ENCODE measurements at regions not wholly inside any gene's neighbourhood (a gene's known extent, or its start where the extent isn't known, plus 50 kb on each side); places are given as distances from the start of the nearest gene placed in this dataset.

DNA sequence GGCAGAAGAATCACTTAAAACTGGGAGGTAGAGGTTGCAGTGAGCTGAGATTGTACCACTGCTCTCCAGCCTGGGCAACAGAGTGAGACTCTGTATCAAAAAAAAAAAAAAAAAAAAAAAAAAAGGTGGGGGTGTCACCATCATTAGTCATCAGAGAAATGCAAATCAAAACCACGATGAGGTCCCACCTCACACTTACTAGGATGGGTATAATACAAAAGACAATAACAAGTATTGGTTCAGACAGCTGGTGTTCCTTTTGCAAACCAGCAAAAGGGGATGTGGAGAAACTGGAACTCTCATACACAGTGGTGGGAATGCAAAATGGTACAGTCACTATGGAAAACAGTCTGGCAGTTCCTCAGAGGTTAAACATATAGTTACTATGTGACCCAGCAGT lies 78.7 kb upstream of the TSC22D2 start:
- no peak for TF ChIP-seq CTCF (conservative IDR thresholded peaks at IDR 0.05; ENCODE audit: low read depth, low read length)
- no peak for TF ChIP-seq NFE2L2 (IDR thresholded peaks at IDR 0.05; ENCODE audit: low read depth, low read length)
- TF ChIP-seq, protein P1, sequence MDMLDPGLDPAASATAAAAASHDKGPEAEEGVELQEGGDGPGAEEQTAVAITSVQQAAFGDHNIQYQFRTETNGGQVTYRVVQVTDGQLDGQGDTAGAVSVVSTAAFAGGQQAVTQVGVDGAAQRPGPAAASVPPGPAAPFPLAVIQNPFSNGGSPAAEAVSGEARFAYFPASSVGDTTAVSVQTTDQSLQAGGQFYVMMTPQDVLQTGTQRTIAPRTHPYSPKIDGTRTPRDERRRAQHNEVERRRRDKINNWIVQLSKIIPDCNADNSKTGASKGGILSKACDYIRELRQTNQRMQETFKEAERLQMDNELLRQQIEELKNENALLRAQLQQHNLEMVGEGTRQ (IDR thresholded peaks at IDR 0.05; ENCODE audit: low read depth, low read length) = no peak
- TF ChIP-seq CEBPB (IDR thresholded peaks at IDR 0.05; ENCODE audit: low read depth, low read length) = no peak
- no peak for TF ChIP-seq RAD21 (IDR thresholded peaks at IDR 0.05; ENCODE audit: low read length)
- TF ChIP-seq POLR2A (IDR thresholded peaks at IDR 0.05; ENCODE audit: low read depth, low read length) = no peak
- no peak for TF ChIP-seq MXI1 (IDR thresholded peaks at IDR 0.05; ENCODE audit: borderline replicate concordance, low read depth, low read length)
- no peak for TF ChIP-seq RFX5 (IDR thresholded peaks at IDR 0.05; ENCODE audit: low read depth, low read length)
- TF ChIP-seq ELK1 (IDR thresholded peaks at IDR 0.05; ENCODE audit: borderline replicate concordance, low read depth, low read length) = no peak
- no peak for TF ChIP-seq SMC3 (IDR thresholded peaks at IDR 0.05; ENCODE audit: low read depth, low read length)
- no peak for TF ChIP-seq FOS (IDR thresholded peaks at IDR 0.05; ENCODE audit: low read depth, low read length)
- no peak for TF ChIP-seq MAZ (IDR thresholded peaks at IDR 0.05; ENCODE audit: borderline replicate concordance, low read depth, low read length)
- TF ChIP-seq BHLHE40 (IDR thresholded peaks at IDR 0.05; ENCODE audit: low read depth, low read length) = no peak
- TF ChIP-seq RCOR1 (IDR thresholded peaks at IDR 0.05; ENCODE audit: insufficient replicate concordance, low read length) = no peak

All from IMR-90 (cell line).